M059J (cell line): ENCODE measurements at regions not wholly inside any gene's neighbourhood (a gene's known extent, or its start where the extent isn't known, plus 50 kb on each side); places are given as distances from the start of the nearest gene placed in this dataset.

Experiments used
- DNase-seq: peaks from one replicate; pipeline ENCODE4 v3.0.0-alpha.2; 2012; ENCODE audit warnings: low read depth

DNA sequence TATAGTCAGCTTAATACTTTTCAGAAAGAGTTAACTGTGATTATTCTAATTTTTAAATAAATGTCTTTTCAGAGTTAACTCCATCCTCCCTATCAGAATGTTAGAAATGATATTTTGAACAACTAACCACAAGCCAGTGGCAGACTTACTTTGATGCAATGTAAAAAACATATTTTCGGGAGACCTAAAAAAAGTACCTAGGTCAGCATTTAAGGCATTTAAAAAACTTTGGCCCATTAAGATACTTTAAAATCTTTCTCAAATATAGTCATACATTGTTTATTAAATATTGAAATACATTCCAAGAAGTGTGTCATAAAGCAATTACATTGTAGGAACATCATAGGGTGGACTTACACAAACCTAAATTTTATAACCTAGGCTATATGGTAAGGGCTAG, 426.1 kb downstream of the PABPC4L start:
- DNase-seq: no peak

GRCh38 chr4:133759428-133759827, 442.2 kb downstream of the PABPC4L start:
- no peak for DNase-seq

DNA sequence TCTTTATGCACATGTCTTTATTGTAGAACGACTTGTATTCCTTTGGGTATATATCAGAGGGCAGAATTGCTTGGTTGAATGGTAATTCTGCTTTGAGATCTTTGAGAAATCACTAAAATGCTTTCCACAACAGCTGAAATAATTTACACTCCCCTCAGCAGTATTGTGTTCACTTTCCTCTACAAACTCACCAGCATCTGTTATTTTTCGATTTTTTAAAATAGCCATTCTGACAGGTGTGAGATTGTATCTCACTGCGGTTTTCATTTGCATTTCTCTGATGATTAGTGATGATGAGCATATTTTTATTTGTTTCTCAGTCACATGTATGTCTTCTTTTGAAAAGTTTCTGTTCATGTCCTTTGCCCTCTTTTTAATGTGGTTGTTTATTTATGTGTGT, 459.8 kb downstream of the PABPC4L start:
- DNase-seq: no peak

- peak; percentile 5 for DNase-seq
Measured at GRCh38 chr4:133720001-133720400, 481.6 kb downstream of the PABPC4L start.

- DNase-seq: no peak
Measured at GRCh38 chr4:133719098-133719497, 482.5 kb downstream of the PABPC4L start.

DNA sequence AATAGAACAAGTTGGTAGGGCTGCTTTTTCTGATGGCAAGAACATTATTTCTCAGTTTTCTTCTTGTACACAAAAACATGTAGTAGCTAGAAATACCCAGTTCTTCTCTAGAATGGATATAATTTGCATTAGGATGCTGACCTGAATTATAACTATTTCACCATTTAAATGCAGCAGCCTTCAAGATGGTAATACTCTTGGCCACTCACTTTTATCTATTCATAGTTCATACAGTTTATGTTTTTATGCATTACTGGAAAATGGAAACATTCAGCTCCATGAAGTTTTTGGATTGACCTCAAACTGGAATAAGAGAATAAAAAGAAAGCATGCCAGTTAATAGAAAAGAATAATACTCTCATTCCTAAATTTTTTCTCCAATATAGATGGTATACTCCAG, 487.4 kb downstream of the PABPC4L start:
- DNase-seq: no peak

GRCh38 chr4:133713340-133713739, 488.2 kb downstream of the PABPC4L start:
- DNase-seq: no peak

GRCh38 chr4:133711817-133712216, 489.8 kb downstream of the PABPC4L start:
- peak; percentile 81 for DNase-seq

- peak; percentile 29 for DNase-seq
Measured at GRCh38 chr4:133694416-133694815, 507.2 kb downstream of the PABPC4L start.

DNA sequence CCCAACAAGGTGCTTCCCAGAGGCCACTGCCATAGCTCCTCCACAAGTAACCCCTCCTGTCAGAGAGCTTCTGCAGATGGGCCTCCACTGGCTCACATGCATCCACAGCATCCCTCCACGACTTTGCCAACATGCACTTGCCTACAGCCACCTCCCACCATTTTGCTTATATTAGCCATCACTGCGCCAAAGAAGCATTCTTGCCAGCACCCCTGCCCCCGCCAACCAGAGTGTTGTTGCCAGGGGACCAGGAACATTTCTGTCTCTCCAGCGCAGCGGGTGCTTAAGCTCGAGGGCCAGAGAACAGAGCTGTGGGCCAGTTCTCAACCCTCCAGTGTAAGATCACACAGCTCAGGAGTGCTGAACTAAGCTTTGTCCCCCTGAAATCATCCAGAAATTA, 517.6 kb downstream of the PABPC4L start:
- DNase-seq: no peak

DNA sequence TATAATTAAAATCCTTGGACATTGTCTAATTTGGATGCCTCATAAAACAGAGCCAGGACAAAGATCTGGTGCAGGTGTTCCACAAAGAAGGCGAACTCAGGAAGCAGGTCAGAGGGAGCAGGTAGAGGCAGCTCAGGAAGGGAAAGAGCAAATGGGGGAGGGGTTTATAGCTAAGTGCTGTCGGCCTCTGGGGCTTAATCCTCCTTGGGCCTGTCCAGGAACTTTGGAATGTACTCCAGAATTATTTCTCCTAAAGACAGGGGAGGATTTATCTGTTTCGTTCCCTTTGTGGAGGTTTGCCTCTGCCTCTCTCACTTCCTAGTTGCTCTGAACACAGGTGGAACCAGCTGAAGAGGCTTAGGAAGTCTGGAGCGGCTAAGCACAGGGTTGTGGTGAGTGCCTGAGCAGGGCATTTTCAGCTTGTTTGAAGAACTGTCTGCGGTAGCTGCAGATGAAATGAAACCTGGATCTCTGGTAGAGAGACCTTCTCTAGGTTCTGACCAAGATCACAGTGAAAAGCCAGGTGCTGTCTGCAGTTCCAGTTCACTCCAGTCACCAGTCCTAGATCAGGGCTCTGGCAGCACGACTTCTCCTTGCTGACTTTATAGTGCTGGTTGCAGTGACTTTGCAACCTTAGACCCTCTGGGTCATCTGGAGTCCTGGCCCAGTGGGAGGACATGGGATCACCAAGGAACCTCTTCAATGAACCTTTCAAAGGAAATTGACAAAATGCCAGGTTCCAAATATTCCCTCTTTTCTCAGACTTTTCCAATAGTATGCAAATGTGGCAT, 519.2 kb downstream of the PCDH10 start:
- DNase-seq: no peak

DNA sequence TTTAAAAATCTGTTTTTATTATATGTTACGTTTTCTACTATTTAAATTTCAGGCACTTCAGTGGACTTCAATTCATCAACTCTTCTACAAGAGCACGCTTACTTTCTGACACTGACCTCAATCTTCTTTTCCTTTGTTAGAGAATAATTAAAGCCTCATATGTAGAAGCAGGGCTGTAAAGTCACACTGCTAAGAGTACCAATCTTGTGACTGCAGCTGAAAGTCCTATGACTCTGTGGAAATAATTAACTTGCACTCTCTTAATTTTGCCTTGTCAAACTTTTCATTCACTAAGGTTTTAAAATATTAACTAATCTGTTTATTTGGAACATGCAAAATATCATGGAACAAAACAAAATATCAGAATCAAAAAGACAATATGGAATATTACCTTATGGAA, 498.1 kb downstream of the PCDH10 start:
- no peak for DNase-seq

- no peak for DNase-seq
Measured at GRCh38 chr4:133641191-133641590, 492.1 kb downstream of the PCDH10 start.

DNA sequence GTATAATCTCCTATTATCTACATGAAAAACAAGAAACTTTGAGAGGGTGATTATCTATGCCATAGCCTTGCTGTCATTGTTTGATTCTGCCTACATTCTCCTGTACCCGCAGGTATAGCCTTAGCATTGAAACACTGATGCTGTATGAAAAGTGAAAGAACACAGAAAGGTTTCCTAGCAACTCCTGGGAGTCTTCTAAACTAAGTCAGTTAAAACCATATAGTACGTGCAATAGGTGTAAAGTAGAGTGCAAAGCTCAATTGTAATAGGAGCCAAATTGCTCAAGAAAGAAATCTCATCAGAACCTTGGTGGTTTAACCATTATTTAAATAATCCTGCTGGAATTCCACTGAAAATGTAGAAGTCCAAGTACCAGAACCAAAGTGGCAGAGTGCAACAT, 489.7 kb downstream of the PCDH10 start:
- DNase-seq: peak; percentile 5

DNA sequence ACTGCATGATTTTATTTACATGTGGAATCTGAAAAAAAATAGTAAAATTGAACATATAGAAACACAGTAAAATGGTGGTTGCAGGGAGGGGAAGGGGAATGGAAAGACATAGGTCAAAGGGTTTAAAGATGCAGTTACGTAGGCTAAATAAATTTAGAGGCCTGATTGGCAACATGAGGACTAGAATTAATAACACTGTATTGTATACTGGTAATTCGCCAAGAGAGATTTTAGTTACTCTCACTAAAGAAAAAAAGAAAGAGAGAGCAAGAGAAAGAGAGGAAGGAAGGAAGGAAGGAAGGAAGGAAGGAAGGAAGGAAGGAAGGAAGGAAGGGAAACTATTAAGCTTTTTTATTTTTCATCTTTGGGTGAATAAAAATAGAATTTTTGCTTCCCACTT, 488.1 kb downstream of the PCDH10 start:
- no peak for DNase-seq

GRCh38 chr4:133624744-133625143, 475.6 kb downstream of the PCDH10 start:
- DNase-seq: peak; percentile 3

DNA sequence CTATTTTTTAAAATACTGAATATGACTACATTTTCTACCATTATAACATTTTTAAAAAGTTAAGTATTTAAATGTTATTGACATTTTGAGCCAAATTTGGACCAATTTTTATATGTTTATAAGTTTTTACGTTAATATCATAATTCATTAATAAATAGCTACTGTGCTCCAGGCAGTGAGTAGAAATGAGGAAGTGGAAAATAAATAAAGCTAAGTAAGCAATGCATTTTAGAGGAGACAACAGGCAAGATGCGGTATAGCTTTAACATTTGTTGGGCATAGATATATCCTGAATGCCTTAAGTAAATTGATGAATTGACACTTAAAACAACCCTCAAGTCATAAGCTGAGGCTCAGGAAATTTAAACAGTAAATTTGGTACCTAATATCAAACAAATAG, 474.8 kb downstream of the PCDH10 start:
- no peak for DNase-seq

GRCh38 chr4:133621628-133622027, 472.5 kb downstream of the PCDH10 start:
- no peak for DNase-seq

DNA sequence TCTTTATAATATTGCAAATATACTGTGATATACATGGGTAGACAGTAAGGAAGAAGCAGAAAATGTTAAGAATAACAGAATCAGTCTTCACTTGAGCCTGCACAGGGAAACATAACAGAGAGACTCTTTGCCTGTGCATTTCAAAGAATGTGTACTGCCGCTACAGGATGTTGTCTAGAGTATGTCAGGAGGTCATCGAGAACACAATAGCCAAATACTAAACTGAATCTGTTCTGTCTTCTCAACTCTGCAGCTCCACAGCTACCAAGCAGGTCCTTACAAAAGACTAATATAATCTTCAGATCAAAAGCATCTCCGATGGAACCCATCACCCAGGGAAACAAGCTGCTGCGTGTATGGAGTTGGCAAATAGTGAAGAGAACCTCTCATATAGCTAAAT, 471.5 kb downstream of the PCDH10 start:
- no peak for DNase-seq

- DNase-seq: no peak
Measured at GRCh38 chr4:133618963-133619362, 469.9 kb downstream of the PCDH10 start.

- no peak for DNase-seq
Measured at GRCh38 chr4:133600008-133600407, 450.9 kb downstream of the PCDH10 start.

GRCh38 chr4:133598779-133599178, 449.7 kb downstream of the PCDH10 start:
- DNase-seq: no peak

DNA sequence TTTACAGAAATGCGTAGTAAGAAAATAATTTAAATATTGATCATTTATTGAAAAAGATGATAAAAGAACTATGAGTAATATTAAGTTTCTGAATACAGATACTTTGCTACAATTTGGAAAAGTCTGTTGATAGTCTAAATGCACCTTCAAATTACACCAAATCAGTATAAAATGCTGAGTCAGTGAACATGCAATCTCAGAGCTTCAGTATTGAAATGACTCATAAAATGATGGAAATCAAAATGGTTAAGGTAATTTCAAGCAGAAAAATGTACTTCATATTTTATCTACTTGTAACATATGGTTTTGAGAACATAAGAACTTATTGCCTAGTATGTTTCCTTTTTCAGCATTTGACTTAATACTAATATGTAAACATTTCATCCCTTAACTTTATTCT, 448.2 kb downstream of the PCDH10 start:
- no peak for DNase-seq

DNA sequence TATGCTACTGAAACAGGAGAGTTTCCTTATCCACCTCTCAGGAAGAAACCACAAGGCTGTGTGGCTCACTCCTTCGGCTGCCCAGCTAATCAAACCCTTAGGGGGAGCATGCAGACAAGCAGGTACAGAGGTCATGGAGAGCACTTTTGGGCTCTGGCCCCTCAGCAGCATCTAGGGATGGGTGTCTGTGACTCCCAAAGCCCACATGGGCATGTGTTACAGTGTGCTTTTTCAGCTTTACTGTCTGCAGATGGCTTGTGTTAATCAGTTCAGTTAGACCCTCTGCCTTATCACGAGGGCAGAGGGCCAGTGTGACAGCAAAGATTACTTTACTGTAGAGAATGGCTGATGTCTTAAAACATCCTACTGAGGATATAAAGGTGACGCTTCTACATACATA, 447.4 kb downstream of the PCDH10 start:
- DNase-seq: no peak
